ENCODE measurements at regions not wholly inside any gene's neighbourhood (a gene's known extent, or its start where the extent isn't known, plus 50 kb on each side); places are given as distances from the start of the nearest gene placed in this dataset.

GRCh38 chr18:3358310-3358709 lies 91.7 kb upstream of the TGIF1 start:
- Mint-ChIP-seq H3K27ac (no peak overlapping the region), H3K4me1 (peaks cover 6% of the 10 kb centered on the region), H3K4me3 (no peak overlapping the region), H3K27me3 (ENCODE audit: low read depth) (no peaks in the 10 kb centered on the region), H3K36me3 (no peaks in the 10 kb centered on the region), H3K9me3 (no peaks in the 10 kb centered on the region)
- TF ChIP-seq CTCF (IDR thresholded peaks at IDR 0.05; ENCODE audit: unreplicated experiment), result no peak
- no peak for DNase-seq (ENCODE audit: low spot score in 2 of 2, unreplicated experiment in 2 of 2)

GRCh38 chr18:3360211-3360610 lies 89.8 kb upstream of the TGIF1 start:
- no peak overlapping the region for H3K4me3 Mint-ChIP-seq
- peaks cover 6% of the 10 kb centered on the region for H3K4me1 Mint-ChIP-seq
- no peak overlapping the region for H3K27ac Mint-ChIP-seq
- no peaks in the 10 kb centered on the region for H3K9me3 Mint-ChIP-seq
- no peak for DNase-seq (ENCODE audit: low spot score in 2 of 2, unreplicated experiment in 2 of 2)
- no peaks in the 10 kb centered on the region for H3K36me3 Mint-ChIP-seq
- TF ChIP-seq CTCF (IDR thresholded peaks at IDR 0.05; ENCODE audit: unreplicated experiment), result no peak
- no peaks in the 10 kb centered on the region for H3K27me3 Mint-ChIP-seq (ENCODE audit: low read depth)

GRCh38 chr18:3367491-3368091 lies 82.4 kb upstream of the TGIF1 start:
- Mint-ChIP-seq H3K27ac (peak overlapping the region; percentile 62), H3K36me3 (no peaks in the 10 kb centered on the region), H3K4me1 (peaks cover 14% of the 10 kb centered on the region), H3K9me3 (peaks cover 3% of the 10 kb centered on the region), H3K4me3 (no peak overlapping the region), H3K27me3 (ENCODE audit: low read depth) (no peaks in the 10 kb centered on the region)
- TF ChIP-seq CTCF (IDR thresholded peaks at IDR 0.05; ENCODE audit: unreplicated experiment), result no peak
- DNase-seq (ENCODE audit: low spot score in 2 of 2, unreplicated experiment in 2 of 2), result no peak

- Mint-ChIP-seq H3K36me3 (no peaks in the 10 kb centered on the region), H3K4me1 (peaks cover 14% of the 10 kb centered on the region), H3K4me3 (no peak overlapping the region), H3K9me3 (peaks cover 5% of the 10 kb centered on the region), H3K27me3 (ENCODE audit: low read depth) (no peaks in the 10 kb centered on the region), H3K27ac (peak overlapping the region; percentile 62)
- TF ChIP-seq CTCF (IDR thresholded peaks at IDR 0.05; ENCODE audit: unreplicated experiment), result no peak
- DNase-seq (ENCODE audit: low spot score in 2 of 2, unreplicated experiment in 2 of 2), result no peak
Measured at GRCh38 chr18:3368193-3368592, 81.8 kb upstream of the TGIF1 start.

- Mint-ChIP-seq H3K4me1 (peaks cover 9% of the 10 kb centered on the region), H3K27me3 (ENCODE audit: low read depth) (no peaks in the 10 kb centered on the region), H3K4me3 (no peak overlapping the region), H3K9me3 (no peaks in the 10 kb centered on the region), H3K27ac (no peak overlapping the region), H3K36me3 (no peaks in the 10 kb centered on the region)
- no peak for DNase-seq (ENCODE audit: low spot score in 2 of 2, unreplicated experiment in 2 of 2)
- TF ChIP-seq CTCF (IDR thresholded peaks at IDR 0.05; ENCODE audit: unreplicated experiment), result no peak
Measured at GRCh38 chr18:3379685-3380084, 70.3 kb upstream of the TGIF1 start.

Measured in mesothelial cell of epicardium (in vitro differentiated cells).